Keratinocyte (primary cell): ENCODE measurements at regions not wholly inside any gene's neighbourhood (a gene's known extent, or its start where the extent isn't known, plus 50 kb on each side); places are given as distances from the start of the nearest gene placed in this dataset.

Source experiments
- DNase-seq: peaks from one replicate; pipeline ENCODE4 v3.0.0-alpha.2; 2011; ENCODE audit warnings: low read depth, missing footprints, low spot score
- FAIRE-seq: peaks from 2 replicates; lab custom pipeline; 2011; peaks lifted over from hg19 to GRCh38; lab: Jason Lieb, UNC
- H2AFZ ChIP-seq: 2 replicates; pipeline ENCODE4 v1.6.0; 2012; ENCODE audit warnings: low read length, control low read depth, inconsistent platforms; ENCODE audit not compliant: control insufficient read depth
- H3K27ac ChIP-seq: 2 replicates; pipeline ENCODE4 v1.5.1; 2011; ENCODE audit warnings: low read length; ENCODE audit not compliant: control insufficient read depth, insufficient read depth
- H3K27me3 ChIP-seq: 3 replicates; pipeline ENCODE4 v1.6.0; 2011; ENCODE audit warnings: low read length; ENCODE audit not compliant: control insufficient read depth, insufficient read depth; ENCODE audit errors: extremely low read depth
- H3K36me3 ChIP-seq, 2 experiments: 2 replicates in 1 of 2; 3 replicates in 1 of 2; pipeline ENCODE4 v1.5.1; 2011; ENCODE audit warnings: low read length in 2 of 2, mild to moderate bottlenecking in 1 of 2; ENCODE audit not compliant: control insufficient read depth in 2 of 2, insufficient read depth in 2 of 2; ENCODE audit errors: extremely low read depth in 1 of 2
- H3K4me1 ChIP-seq: 3 replicates; pipeline ENCODE4 v1.5.1; 2011; ENCODE audit warnings: low read length; ENCODE audit not compliant: control insufficient read depth, insufficient read depth; ENCODE audit errors: extremely low read depth
- H3K4me2 ChIP-seq: 3 replicates; pipeline ENCODE4 v1.6.0; 2011; ENCODE audit warnings: low read depth, low read length; ENCODE audit not compliant: control insufficient read depth, insufficient read depth; ENCODE audit errors: extremely low read depth
- H3K4me3 ChIP-seq, 3 experiments: fragments of 200-600 bp in 1 of 3; sonication (generic) in 1 of 3; 2 replicates in 2 of 3; 3 replicates in 1 of 3; pipeline ENCODE4 v1.5.1; 2011 to 2016; ENCODE audit warnings: low read length in 3 of 3, mild to moderate bottlenecking in 3 of 3, control low read depth in 2 of 3, inconsistent platforms in 1 of 3, low read depth in 1 of 3, mixed read lengths in 1 of 3, mixed run types in 1 of 3, moderate library complexity in 1 of 3; ENCODE audit not compliant: control insufficient read depth in 2 of 3, insufficient read depth in 2 of 3; ENCODE audit errors: extremely low read depth in 1 of 3
- H3K79me2 ChIP-seq: 2 replicates; pipeline ENCODE4 v1.6.0; 2012; ENCODE audit warnings: low read length; ENCODE audit not compliant: control insufficient read depth, insufficient read depth
- H3K9ac ChIP-seq: 3 replicates; pipeline ENCODE4 v1.6.0; 2011; ENCODE audit warnings: low read length; ENCODE audit not compliant: control insufficient read depth, insufficient read depth; ENCODE audit errors: extremely low read depth
- H3K9me1 ChIP-seq: 3 replicates; pipeline ENCODE4 v1.6.0; 2011; ENCODE audit warnings: low read length; ENCODE audit not compliant: control insufficient read depth, insufficient read depth; ENCODE audit errors: extremely low read depth
- H3K9me3 ChIP-seq: 2 replicates; pipeline ENCODE4 v1.5.1; 2012; ENCODE audit warnings: low read depth, low read length; ENCODE audit not compliant: control insufficient read depth
- H4K20me1 ChIP-seq: 3 replicates; pipeline ENCODE4 v1.6.0; 2011; ENCODE audit warnings: low read length; ENCODE audit not compliant: control insufficient read depth, insufficient read depth; ENCODE audit errors: extremely low read depth
- EZH2 ChIP-seq: IDR thresholded peaks from one replicate; pipeline ENCODE4 v1.6.1; 2012; ENCODE audit warnings: inconsistent platforms, mild to moderate bottlenecking, low read length, moderate library complexity
- dilution Hi-C: fragments of 300-500 bp; cut with MboI; formaldehyde crosslinking; loops from one replicate; pipeline ENCODE4 v1.7.0; 2020; ENCODE audit warnings: low sequenced_read_pairs; ENCODE audit not compliant: extremely low pct_ligation_motif_present
- TF ChIP-seq, protein P1 (sequence below), 3 experiments: IDR thresholded peaks in 1 of 3; conservative IDR thresholded peaks in 1 of 3; optimal IDR thresholded peaks in 1 of 3; 2 replicates in 2 of 3; 3 replicates in 1 of 3; pipeline versions ENCODE3 to v1.5.1; 2011; ENCODE audit warnings: low read length in 3 of 3, mild to moderate bottlenecking in 3 of 3, moderate library complexity in 2 of 3, control low read depth in 1 of 3, inconsistent platforms in 1 of 3; ENCODE audit not compliant: insufficient read depth in 2 of 3; ENCODE audit errors: extremely low read depth in 1 of 3

DNA sequence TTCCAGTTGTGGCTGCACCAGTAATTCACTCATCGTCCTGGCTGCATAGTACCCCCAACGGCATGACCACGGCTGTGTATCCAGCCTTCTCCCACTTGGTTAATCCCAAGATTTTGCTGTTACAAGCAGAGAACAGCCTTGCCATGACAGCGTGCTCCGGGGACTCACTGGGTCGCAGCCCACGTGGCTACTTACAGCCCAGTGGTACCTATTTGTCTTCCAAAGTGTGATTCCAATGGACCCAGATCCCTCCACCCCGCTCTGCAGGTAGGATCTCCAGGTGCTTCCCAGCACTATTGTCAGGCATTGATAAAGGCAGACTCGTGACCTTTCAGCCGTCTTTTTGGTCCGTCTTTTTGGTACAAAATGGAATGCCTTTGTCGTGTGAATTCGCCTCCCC, 119.0 kb upstream of the FGF3 start:
- FAIRE-seq (no peak), DNase-seq (no peak)
- Histone ChIP-seq H3K36me3 (no peaks in the 10 kb centered on the region), H3K4me3 (no peak overlapping the region), H3K9ac (no peak overlapping the region), H3K4me2 (no peak overlapping the region), H3K9me3 (no peaks in the 10 kb centered on the region), H3K27me3 (peaks cover 5% of the 10 kb centered on the region), H4K20me1 (no peaks in the 10 kb centered on the region), H3K27ac (no peak overlapping the region), H3K9me1 (no peaks in the 10 kb centered on the region), H3K79me2 (no peaks in the 10 kb centered on the region), H3K4me1 (no peaks in the 10 kb centered on the region), H2AFZ (no peak overlapping the region)
- dilution Hi-C loops: no loop called here
- TF ChIP-seq, protein P1, sequence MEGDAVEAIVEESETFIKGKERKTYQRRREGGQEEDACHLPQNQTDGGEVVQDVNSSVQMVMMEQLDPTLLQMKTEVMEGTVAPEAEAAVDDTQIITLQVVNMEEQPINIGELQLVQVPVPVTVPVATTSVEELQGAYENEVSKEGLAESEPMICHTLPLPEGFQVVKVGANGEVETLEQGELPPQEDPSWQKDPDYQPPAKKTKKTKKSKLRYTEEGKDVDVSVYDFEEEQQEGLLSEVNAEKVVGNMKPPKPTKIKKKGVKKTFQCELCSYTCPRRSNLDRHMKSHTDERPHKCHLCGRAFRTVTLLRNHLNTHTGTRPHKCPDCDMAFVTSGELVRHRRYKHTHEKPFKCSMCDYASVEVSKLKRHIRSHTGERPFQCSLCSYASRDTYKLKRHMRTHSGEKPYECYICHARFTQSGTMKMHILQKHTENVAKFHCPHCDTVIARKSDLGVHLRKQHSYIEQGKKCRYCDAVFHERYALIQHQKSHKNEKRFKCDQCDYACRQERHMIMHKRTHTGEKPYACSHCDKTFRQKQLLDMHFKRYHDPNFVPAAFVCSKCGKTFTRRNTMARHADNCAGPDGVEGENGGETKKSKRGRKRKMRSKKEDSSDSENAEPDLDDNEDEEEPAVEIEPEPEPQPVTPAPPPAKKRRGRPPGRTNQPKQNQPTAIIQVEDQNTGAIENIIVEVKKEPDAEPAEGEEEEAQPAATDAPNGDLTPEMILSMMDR (optimal IDR thresholded peaks at IDR 0.05 in 1 of 3, IDR thresholded peaks at IDR 0.05 in 1 of 3, conservative IDR thresholded peaks at IDR 0.05 in 1 of 3; ENCODE audit: extremely low read depth in 1 of 3, insufficient read depth in 2 of 3, low read length in 3 of 3): no peak

DNA sequence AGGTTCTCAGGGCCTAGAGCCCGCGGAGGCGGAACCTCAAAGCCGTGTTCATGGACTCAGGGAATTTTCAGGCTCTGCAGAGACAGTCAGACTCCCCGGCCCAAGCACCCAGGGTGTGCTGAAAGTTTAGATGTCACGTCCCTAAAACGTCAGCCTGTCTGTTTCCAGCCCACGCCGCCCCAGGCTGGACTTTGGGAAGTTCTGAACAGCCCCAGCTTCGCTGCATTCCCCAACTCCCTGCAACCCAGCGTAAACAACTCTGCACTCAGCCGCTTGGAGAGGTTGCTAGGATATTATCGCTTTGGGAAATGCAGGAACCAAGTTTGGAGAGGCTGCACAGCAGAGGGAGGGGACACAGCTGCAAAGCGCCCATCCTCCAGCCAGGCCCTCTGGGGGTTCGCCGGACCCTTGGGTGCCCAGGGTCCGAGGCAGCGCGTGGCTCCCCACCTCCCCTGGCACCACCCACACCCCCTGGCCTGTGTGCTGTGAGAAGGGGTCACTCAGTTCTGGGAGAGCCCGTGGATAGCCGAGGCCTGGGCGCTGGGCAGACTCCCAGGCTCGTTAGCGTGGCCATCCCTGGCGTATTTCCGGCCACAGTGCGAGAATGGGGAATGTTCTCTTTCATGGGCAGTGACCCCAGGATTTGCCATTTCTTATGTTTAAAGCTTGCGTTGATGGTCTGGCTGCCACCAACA, 120.5 kb upstream of the FGF3 start:
- FAIRE-seq (no peak), DNase-seq (no peak)
- no peaks in the 10 kb centered on the region for H3K9me1 ChIP-seq
- no peaks in the 10 kb centered on the region for H3K9me3 ChIP-seq
- H3K27ac ChIP-seq: no peak overlapping the region
- no peak overlapping the region for H3K9ac ChIP-seq
- peaks cover 5% of the 10 kb centered on the region for H3K27me3 ChIP-seq
- no peak overlapping the region for H3K4me2 ChIP-seq
- no peak overlapping the region for H2AFZ ChIP-seq
- dilution Hi-C loops: no loop called here
- no peaks in the 10 kb centered on the region for H3K79me2 ChIP-seq
- TF ChIP-seq, protein P1 (optimal IDR thresholded peaks at IDR 0.05 in 1 of 3, IDR thresholded peaks at IDR 0.05 in 1 of 3, conservative IDR thresholded peaks at IDR 0.05 in 1 of 3; ENCODE audit: extremely low read depth in 1 of 3, insufficient read depth in 2 of 3, low read length in 3 of 3): no peak
- no peak for TF ChIP-seq EZH2
- no peak overlapping the region for H3K4me3 ChIP-seq
- no peaks in the 10 kb centered on the region for H3K36me3 ChIP-seq
- no peaks in the 10 kb centered on the region for H4K20me1 ChIP-seq
- H3K4me1 ChIP-seq: no peaks in the 10 kb centered on the region
